ENCODE measurements at regions not wholly inside any gene's neighbourhood (a gene's known extent, or its start where the extent isn't known, plus 50 kb on each side); places are given as distances from the start of the nearest gene placed in this dataset.

- DNase-seq = no peak
Observed at GRCh38 chr15:25563596-25563995, 124.8 kb upstream of the UBE3A start.

GRCh38 chr15:25557926-25558325 is 119.1 kb upstream of the UBE3A start:
- no peak for DNase-seq

GRCh38 chr15:25556136-25556535 is 117.3 kb upstream of the UBE3A start:
- DNase-seq = no peak

GRCh38 chr15:25554640-25555039 is 115.8 kb upstream of the UBE3A start:
- DNase-seq = no peak

- no peak for DNase-seq
Observed at GRCh38 chr15:25548600-25548999, 109.8 kb upstream of the UBE3A start.

- no peak for DNase-seq
Observed at GRCh38 chr15:25545889-25546288, 107.1 kb upstream of the UBE3A start.

GRCh38 chr15:25545017-25545416 is 106.2 kb upstream of the UBE3A start:
- no peak for DNase-seq

- DNase-seq = no peak
Observed at GRCh38 chr15:25544076-25544475, 105.3 kb upstream of the UBE3A start.

- peak; percentile 30 for DNase-seq
Observed at GRCh38 chr15:25543196-25543595, 104.4 kb upstream of the UBE3A start.

- no peak for DNase-seq
Observed at GRCh38 chr15:25541228-25541627, 102.4 kb upstream of the UBE3A start.

GRCh38 chr15:25536801-25537611 is 98.2 kb upstream of the UBE3A start:
- no peak for DNase-seq

- no peak for DNase-seq
Observed at GRCh38 chr15:25535866-25536265, 97.0 kb upstream of the UBE3A start.

GRCh38 chr15:25534293-25534692 is 95.5 kb upstream of the UBE3A start:
- no peak for DNase-seq

GRCh38 chr15:25532269-25533140 is 93.7 kb upstream of the UBE3A start:
- no peak for DNase-seq

GRCh38 chr15:25529774-25530173 is 91.0 kb upstream of the UBE3A start:
- DNase-seq = no peak

GRCh38 chr15:25527118-25527517 is 88.3 kb upstream of the UBE3A start:
- DNase-seq = no peak

GRCh38 chr15:25525741-25526140 is 86.9 kb upstream of the UBE3A start:
- no peak for DNase-seq

- no peak for DNase-seq
Observed at GRCh38 chr15:25515633-25516032, 76.8 kb upstream of the UBE3A start.

GRCh38 chr15:25514522-25514921 is 75.7 kb upstream of the UBE3A start:
- no peak for DNase-seq

- DNase-seq = no peak
Observed at GRCh38 chr15:25512957-25513356, 74.1 kb upstream of the UBE3A start.

GRCh38 chr15:25510146-25510545 is 71.3 kb upstream of the UBE3A start:
- DNase-seq = no peak

- DNase-seq = no peak
Observed at GRCh38 chr15:25509703-25510102, 70.9 kb upstream of the UBE3A start.

- DNase-seq = peak; percentile 10
Observed at GRCh38 chr15:25508369-25509002, 69.7 kb upstream of the UBE3A start.
